ENCODE measurements at regions not wholly inside any gene's neighbourhood (a gene's known extent, or its start where the extent isn't known, plus 50 kb on each side); places are given as distances from the start of the nearest gene placed in this dataset.

GRCh38 chrX:77087529-77088169 lies 359.5 kb upstream of the FGF16 start:
- TF ChIP-seq, protein P1, sequence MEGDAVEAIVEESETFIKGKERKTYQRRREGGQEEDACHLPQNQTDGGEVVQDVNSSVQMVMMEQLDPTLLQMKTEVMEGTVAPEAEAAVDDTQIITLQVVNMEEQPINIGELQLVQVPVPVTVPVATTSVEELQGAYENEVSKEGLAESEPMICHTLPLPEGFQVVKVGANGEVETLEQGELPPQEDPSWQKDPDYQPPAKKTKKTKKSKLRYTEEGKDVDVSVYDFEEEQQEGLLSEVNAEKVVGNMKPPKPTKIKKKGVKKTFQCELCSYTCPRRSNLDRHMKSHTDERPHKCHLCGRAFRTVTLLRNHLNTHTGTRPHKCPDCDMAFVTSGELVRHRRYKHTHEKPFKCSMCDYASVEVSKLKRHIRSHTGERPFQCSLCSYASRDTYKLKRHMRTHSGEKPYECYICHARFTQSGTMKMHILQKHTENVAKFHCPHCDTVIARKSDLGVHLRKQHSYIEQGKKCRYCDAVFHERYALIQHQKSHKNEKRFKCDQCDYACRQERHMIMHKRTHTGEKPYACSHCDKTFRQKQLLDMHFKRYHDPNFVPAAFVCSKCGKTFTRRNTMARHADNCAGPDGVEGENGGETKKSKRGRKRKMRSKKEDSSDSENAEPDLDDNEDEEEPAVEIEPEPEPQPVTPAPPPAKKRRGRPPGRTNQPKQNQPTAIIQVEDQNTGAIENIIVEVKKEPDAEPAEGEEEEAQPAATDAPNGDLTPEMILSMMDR (IDR thresholded peaks at IDR 0.05), result no peak
- TF ChIP-seq EZH2 (IDR thresholded peaks at IDR 0.05) (no peak), EZH2phosphoT487 (IDR thresholded peaks at IDR 0.05) (no peak)
